DND-41 (cell line): ENCODE measurements at regions not wholly inside any gene's neighbourhood (a gene's known extent, or its start where the extent isn't known, plus 50 kb on each side); places are given as distances from the start of the nearest gene placed in this dataset.

Source experiments
- EZH2 ChIP-seq: IDR thresholded peaks from 3 replicates; pipeline ENCODE4 v1.6.1; 2012; ENCODE audit warnings: borderline replicate concordance, low read depth, mild to moderate bottlenecking, moderate library complexity, low read length, inconsistent platforms; ENCODE audit not compliant: severe bottlenecking
- TF ChIP-seq, protein P1 (sequence below): IDR thresholded peaks from 2 replicates; pipeline ENCODE4 v1.5.1; 2012; ENCODE audit warnings: borderline replicate concordance, low read length, moderate library complexity, mild to moderate bottlenecking; ENCODE audit not compliant: poor library complexity, severe bottlenecking; ENCODE audit errors: extremely low read depth

DNA sequence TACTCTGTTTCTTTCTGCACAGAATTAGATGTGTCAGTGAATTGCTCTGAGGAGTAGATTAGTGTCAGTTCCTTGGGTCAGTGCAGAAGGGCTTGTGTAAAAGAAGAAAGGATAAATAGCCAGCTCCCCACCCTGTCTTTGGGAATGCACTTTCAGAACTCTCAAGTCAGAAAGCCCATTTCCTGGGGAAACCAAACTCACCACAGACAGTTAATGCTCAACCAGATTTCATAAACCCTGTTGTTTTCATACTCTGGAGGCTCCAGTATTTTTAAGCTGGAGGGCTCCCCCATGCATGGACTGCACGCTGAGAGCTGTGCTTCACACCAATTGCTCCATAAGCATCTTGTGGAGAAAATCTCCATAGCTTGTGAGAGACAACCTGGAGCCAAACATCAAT lies 449.7 kb downstream of the CDH26 start:
- TF ChIP-seq, protein P1, sequence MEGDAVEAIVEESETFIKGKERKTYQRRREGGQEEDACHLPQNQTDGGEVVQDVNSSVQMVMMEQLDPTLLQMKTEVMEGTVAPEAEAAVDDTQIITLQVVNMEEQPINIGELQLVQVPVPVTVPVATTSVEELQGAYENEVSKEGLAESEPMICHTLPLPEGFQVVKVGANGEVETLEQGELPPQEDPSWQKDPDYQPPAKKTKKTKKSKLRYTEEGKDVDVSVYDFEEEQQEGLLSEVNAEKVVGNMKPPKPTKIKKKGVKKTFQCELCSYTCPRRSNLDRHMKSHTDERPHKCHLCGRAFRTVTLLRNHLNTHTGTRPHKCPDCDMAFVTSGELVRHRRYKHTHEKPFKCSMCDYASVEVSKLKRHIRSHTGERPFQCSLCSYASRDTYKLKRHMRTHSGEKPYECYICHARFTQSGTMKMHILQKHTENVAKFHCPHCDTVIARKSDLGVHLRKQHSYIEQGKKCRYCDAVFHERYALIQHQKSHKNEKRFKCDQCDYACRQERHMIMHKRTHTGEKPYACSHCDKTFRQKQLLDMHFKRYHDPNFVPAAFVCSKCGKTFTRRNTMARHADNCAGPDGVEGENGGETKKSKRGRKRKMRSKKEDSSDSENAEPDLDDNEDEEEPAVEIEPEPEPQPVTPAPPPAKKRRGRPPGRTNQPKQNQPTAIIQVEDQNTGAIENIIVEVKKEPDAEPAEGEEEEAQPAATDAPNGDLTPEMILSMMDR, result peak; percentile 12
- no peak for TF ChIP-seq EZH2
